HG02678 (cell line): ENCODE measurements at regions not wholly inside any gene's neighbourhood (a gene's known extent, or its start where the extent isn't known, plus 50 kb on each side); places are given as distances from the start of the nearest gene placed in this dataset.
"Not testable (repeated sequence)": the region's sequence is repeated elsewhere in the genome, so short reads cannot be mapped to it uniquely, and the experiment has no call there.

Experiments used
- ATAC-seq: cut with Tn5 transposase; IDR thresholded peaks from one replicate; pipeline ENCODE4 v1.9.1; 2021; ENCODE audit warnings: mild to moderate bottlenecking, moderate library complexity; ENCODE audit not compliant: unreplicated experiment

DNA sequence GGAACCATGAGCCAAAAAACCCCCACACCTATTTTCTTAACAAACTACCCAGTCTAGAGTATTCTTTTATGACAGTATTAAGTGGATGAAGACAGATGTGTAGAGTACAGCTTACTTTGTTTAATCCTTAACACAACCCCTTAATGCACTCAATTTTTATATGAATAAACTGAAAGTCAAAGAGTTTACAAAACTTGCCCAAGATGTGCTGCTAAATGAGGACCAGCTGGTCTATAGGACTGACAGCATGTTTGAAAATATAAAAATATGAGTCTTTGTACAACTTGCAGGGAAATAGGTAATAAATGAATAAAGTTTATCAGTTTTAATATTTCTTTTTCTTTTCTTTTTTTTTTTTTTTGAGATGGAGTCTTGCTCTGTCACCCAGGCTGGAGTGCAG is 102.3 kb downstream of the ZFY start:
- no peak for ATAC-seq

DNA sequence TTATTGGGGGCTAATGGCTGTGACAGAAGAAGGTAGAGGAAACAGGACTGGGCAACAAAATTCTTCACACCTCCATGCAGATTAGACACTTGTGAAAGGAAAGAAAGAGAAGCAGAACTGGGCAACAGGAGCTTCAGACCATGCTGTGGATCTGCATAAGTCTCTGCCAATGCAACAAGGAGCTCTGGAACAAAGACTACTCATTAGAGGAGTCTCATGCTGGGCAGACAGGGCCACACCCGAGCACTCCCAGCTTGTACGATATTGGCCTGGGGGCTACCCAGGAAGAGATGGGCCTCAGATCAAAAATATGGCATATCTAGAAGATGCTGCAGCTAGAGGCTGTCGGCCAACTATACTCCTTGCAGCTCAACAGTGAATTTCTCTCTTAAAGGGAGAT is 105.2 kb downstream of the ZFY start:
- no peak for ATAC-seq

DNA sequence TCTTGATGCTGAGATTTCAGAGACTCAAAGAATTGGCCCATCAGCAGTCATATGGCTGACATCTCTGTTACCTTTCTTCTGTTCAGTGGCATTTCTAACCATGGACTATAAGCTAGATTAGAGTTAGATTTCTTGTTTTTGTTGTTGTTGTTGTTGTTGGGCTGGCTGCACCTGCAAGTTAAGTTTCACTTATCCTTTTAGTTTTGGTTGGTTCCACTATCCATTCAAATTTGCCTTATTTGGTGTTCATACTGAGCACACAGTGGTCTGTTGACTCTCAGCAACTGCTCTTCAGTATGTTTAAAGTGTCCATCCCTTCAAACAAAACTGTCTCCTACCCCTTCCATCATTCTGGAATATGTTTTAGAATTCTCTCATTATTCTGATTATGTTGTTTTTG is 106.8 kb downstream of the ZFY start:
- ATAC-seq = peak; percentile 59

DNA sequence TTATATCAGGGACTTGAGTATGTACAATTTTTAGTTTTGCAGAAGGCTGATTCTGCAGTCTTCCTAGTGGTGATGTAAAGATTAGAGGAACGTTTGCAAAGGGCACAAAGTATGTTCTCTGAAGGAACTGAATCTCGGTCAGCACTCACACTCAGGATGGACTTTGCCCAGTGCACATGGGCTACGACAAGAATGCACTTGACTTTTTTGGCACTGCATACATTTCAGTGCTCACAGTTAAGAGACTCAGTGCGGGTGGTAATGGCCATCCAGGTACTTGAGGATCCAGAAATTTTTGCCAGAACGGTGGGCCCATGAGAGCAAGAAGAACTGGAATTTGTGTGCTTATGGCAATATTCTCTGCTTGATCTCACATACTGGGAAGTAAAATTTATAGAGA is 107.7 kb downstream of the ZFY start:
- no peak for ATAC-seq

DNA sequence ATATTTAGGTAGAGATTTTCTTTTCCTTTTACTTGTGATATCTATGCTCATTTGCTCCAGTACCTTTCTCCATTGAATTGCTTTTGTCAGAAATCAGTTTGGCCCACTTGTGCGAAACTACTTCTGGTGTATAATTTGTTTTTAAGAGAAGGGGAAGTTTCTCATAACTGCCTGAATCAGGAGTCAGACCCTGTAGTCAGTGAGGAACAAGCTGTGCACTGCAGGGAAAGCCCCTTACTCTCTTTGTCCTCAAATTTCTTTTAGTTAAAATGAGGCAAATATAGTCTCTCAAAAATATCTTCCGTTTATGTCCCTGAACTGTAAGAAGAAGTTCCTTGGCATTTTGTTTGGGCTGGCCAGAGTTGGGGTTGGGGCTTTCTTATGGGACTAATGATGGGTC is 109.9 kb downstream of the ZFY start:
- ATAC-seq = no peak

DNA sequence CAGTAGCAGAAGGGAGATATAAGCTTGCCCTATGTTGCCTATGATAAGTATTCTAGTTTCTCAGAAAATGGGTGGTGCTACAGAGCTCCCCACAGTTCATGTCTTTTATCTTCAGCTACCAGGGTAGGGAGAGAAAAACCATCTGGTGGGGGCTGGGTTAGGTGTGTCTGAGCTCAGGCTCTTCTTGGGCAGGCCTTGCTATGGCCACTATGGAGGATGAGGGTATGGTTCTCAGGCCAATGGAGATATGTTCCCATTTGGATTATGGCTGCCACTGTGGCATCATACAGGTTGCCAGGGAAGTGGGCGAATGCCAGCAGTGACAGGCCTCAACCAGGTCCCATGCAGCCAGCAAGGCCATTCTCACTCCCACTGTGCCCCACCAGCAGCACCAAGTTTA is 120.3 kb downstream of the ZFY start:
- ATAC-seq = not testable (repeated sequence)

DNA sequence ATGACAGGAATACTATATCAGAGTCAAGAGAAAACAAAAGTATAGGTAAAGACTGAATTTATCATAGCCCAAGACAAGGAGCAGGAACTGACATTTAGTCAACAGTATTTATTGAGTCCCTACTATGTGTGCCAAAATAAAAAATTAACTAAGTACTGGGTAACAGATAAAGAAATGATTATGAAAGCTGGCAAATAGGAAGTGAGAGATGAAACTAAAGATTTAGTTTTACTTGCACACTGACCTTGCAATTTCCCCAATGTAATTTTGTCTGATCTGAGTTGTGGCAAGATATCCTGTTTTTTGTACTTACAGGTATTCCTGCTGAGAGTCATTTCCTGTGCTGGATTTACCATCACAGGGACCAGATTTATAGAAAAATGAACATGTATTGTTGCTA is 123.2 kb downstream of the ZFY start:
- peak; percentile 77 for ATAC-seq

DNA sequence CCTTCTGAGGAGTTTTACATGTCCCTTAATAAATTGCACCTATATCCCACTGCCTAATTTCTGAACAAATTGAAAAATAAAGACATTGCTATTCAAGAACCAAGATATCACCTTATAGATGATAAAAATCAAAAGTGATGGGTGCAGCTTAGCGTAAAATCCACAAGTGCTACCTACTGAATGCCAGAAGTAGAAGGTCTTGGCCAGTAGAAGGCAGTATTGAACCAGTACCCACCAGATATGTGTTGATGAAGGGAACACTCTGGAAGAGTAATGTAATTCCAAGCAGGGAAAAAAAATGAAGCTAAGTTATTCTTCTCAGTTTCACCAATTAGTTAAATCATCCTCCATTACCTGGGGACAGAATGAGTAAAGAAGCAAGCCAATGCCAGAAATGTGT is 125.5 kb downstream of the ZFY start:
- not testable (repeated sequence) for ATAC-seq

DNA sequence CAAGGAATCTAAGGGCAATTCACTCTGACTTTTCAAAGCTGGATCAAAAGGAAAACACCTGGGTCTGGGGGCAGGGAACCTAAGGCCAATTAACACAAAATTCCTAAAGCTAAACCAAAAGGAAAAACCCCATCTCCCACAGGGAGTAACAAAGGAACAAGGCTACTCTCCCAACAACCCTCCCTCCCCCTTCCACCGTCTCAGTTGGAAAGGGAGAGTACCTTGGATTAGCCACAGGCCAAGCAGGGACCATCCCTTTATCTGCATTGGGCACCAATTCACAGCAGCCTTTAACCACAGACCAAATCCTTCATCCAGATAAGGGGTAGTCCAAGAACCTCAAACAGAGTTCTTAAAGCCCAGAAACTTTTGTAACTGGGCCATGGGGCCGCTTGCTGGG is 153.0 kb downstream of the ZFY start:
- not testable (repeated sequence) for ATAC-seq

DNA sequence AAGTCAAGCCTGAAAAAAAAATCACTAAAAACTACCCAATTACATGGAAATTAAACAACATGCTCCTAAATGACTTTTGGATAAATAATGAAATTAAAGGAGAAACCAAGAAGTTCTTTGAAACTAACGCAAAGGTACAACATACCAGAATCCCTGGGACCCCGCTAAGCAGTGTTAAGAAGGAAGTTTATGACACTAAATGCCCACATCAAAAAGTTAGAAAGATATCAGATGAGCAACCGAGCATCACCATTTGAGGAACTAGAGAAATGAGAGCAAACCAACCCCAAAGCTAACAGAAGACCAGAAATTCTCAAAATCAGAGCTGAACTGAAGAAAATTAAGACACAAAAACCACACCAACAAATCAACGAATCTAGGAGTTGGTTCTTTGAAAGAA is 173.5 kb downstream of the ZFY start:
- ATAC-seq = not testable (repeated sequence)

DNA sequence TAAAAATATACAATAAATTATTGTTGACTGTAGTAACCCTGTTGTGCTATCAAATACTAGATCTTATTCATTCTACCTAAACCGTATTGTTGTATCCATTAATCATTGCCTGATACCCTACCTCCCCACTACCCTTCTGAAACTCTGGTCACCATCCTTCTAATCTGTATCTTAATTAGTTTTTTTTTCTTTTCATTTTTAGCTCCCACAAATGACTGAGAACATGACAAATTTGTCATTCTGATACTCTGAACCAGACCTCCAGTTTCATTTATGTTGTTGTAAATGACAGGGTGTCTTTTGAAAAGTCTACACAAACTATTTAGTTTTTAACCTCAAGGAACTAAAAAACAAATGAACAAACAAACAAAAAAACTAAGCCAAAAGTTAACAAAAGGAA is 185.1 kb downstream of the ZFY start:
- peak; percentile 81 for ATAC-seq

DNA sequence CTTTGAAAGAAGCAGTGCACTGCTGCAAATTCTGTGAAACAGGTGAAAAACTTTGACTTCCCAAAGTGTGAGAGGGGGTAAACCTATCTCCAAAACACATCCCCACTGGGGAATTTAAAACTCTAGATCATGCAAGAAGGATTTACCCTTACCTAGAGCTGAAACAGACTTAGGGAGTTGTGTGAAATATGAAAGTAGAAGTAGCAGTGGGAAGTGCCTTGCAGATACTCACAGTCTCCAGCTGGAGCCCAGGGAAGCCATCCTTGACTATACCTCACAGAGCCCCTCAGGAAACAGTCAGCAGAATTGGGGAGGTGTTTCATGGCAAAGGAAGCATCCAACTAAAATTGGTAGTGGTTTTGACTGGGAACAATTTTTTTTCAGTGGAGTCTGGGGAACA is 185.5 kb downstream of the ZFY start:
- peak; percentile 70 for ATAC-seq

DNA sequence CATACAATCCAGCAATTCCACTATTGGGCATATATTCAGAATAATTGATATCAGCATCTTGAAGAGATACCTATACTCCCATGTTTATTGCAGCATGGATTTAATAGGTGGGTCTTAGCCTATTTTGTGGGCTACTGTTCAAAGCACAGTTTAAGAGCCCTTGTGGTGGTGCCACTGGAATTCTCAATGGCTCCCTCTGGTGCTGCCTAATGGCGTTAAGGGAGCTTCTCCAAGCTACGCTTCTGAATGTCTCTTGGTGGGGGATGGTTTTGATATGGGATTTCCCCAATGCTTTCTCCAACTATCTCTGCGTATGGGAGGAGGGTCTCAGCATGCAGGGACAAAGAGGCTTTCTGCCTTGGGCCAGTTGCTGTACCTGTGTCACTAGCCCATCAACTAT is 188.3 kb downstream of the ZFY start:
- ATAC-seq = not testable (repeated sequence)

DNA sequence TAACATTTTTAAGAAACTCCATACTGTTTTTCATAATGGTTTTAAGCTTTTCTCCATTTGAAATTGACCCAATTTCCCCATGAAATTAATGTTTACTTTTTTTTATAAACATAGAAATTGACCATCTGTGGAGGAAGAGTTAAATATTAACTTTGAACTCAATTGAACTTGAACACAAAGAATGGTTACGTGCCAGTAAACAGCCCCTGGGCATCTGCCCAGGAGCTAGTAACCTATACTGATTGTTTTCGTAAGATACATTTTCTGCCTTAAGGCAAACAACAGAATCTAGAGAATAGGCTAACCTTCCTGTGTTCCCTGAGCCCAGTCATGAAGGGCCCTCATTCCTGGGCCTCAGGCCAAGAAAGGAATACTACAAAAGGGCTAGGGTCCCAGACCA is 235.9 kb downstream of the ZFY start:
- ATAC-seq = not testable (repeated sequence)

DNA sequence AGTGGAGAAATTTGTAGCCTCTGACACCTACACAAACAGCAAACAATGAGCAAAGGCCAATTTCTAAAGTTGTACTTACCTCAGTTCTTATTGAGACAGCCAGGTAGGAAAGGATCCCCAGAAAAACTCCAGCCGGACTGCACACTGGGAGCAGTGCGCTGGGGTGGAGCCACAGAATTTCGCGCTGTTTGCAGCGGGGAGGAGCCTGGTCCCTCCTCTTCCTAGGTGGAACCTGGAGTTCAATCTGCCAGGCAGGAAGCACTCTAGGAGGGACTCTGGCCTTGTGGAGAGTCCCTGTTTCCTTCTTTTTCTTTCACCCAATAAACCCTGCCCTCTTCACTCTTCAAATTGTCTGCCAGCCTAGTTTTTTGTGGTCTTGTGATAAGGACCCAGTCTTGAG is 259.9 kb downstream of the ZFY start:
- not testable (repeated sequence) for ATAC-seq

DNA sequence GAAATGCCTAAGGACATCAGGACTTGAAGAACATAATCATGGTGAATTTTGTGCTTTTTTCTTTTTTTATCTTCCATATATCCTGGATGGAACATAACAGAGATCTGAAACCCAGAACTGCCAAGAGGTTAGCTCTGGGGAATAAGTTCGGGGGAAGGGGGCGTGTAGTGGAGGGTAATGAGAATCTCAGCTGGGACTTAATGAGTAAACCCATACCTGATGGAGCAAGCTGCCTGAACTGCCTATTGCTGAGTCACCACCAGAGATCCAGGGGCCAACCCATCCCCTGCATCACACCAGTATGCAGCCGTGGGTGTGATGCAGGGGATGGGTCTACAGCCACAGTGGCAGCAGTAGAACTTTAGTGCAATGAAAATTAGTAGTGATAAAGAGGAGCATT is 267.1 kb downstream of the ZFY start:
- ATAC-seq = not testable (repeated sequence)

DNA sequence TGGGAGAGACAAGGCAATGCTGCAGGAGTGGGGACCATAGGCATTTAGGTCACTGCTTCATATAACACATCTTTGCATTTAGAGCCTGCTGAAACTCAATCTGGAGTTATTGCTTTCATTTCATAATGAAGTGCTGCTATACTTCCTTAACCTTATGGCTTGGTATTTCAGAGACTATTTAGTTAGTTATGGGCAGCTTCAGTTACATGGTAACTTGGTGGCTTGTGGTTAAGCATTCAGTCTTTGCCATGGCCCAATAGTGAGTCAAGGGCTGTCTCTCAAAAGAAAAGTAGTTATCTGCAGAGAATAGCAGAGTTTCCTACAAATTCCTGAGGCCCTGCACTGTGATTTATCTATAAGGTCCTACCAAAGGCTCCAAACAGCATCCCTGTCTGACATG is 271.6 kb downstream of the ZFY start:
- ATAC-seq = not testable (repeated sequence)

DNA sequence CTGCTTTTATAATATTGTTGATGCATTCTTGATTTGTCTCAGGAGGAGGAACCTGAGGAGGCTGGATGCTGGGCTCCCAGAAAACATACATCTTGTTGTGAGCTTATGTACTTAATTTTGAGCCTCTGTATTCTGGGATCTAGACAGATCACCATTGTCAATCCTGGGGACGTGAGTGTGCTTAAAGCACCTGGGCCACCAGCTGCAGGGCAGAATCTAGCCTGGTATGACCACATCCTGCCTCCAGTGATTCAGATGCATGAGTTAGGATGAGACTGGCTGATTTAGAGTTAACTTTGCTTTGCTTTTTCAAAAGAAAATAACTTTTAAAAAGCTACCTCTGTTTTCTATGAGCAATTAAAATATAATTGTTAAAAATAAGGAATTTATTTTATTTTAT is 278.0 kb downstream of the ZFY start:
- peak; percentile 83 for ATAC-seq

DNA sequence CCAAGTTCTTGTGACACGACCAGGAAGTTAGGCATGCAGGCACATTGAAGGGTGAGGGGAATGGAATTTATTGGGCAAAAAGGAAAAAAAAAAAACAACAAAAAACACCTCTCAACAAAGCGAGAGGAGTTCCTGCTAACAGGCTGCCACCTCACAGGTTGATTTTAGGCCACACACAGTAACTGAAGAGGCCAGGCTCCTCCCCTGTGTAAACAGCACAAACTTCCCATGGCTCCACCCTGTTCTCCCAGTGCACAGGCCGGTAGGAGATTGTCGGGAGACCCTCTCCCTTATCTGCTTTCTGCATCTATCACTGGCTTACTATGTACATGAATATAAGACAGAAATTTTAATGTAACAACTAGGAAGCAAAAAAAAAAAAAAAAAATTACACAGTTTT is 283.0 kb downstream of the ZFY start:
- not testable (repeated sequence) for ATAC-seq

DNA sequence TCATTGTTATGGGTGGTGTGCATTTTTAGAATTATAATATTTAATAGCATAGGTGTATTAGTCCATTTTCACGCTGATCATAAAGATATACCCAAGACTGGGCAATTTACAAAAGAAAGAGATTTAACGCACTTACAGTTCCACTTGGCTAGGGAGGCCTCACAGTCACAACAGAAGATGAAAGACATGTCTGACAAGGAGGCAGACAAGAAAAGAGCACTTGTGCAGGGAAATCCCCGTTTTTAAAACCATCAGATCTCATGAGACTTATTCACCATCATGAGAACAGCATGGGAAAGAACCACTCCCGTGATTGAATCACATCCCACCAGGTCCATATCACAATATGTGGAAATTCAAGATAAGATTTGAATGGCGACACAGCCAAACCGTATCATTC is 283.4 kb downstream of the ZFY start:
- ATAC-seq = not testable (repeated sequence)

DNA sequence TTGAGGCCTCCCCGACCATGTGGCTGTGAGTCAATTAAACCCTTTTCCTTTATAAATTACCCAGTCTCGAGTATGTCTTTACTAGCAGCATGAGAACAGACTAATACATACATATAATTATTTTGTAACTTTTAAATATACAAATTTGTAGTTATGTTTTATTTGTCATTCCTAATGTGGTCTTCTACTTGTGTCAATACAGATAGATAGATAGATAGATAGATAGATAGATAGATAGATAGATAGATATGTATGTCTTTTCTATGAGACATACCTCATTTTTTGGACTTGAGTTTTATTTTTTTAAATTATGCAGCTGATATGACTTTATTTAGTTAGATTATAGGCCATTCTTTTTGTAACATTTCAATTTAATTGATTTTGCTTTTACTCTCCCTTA is 316.0 kb upstream of the TGIF2LY start:
- not testable (repeated sequence) for ATAC-seq

DNA sequence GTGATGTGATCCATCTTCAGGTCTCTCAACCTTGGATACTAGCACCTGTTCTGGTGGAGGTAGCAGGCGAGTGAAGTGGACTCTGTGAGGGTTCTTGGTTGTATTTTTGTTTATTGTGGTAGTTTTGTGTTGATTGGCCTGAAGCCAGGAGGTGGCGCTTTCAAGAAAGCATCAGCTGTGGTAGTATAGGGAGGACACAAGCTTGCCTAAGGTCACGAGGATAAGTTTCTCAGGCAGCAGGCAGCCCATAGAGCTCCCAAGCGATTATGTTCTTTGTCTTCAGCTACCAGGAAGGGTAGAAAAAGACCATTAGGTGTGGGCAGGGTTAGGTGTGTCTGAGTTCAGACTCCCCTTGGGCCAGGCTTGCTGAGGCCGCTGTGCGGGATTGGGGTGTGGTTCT is 290.8 kb upstream of the TGIF2LY start:
- not testable (repeated sequence) for ATAC-seq

DNA sequence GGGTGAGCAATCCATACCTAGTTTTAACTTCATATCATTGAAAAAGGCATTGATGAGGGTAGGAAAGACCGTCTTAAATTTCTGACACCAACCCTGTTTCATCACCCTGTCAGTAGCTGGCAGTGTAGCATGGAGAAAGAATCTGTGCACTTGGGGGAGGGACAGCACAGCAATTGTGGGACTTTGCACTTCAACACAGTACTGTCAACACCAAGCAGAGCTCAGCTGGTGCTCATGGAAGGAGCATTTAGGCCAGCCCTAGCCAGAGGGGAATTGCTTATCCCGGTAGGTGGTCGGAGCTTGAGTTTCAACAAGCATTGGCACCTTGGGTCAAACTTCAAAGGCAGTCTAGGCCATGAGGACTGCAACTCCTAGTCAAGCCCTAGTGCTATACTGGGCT is 281.6 kb upstream of the TGIF2LY start:
- not testable (repeated sequence) for ATAC-seq

DNA sequence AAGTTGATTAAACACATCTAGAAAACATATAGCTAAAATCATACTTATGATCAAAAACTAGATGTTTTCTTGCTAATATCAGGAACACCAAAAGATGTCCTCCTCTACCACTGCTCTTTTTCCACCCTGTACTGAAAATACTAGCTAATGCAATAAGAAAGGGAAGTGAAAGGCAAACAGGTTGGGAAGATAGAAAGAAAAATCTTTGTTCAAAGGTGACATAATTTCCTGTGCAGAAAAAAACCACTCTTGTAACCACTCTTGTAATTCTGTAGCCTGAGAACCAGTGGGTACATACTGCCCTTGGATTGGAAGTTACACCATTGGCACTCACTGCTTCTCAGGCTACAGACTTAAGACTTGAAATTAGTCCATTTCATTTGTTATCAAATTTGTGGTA is 258.9 kb upstream of the TGIF2LY start:
- ATAC-seq = not testable (repeated sequence)
